Panc1 (cell line): ENCODE measurements at regions not wholly inside any gene's neighbourhood (a gene's known extent, or its start where the extent isn't known, plus 50 kb on each side); places are given as distances from the start of the nearest gene placed in this dataset.

ENCODE experiments used
- ATAC-seq: fragments of 200-7000 bp; cut with Tn5 transposase; 2 replicates; pipeline ENCODE4 v1.9.1; 2020; ENCODE audit warnings: mild to moderate bottlenecking, moderate library complexity
- BruUV-seq: library from RNA; stranded (reverse); fragments of 400-500 nt; replicated peaks from 2 replicates; lab custom pipeline; 2021; lab: Mats Ljungman, UMichigan
- CTCF ChIA-PET: fragments of 300-600 bp; sonication (Branson Sonifier 250); formaldehyde crosslinking; loops from one replicate; lab custom pipeline; 2022; ENCODE audit warnings: antibody characterized with exemption; lab: Charles Lee
- POLR2A ChIA-PET: fragments of 300-600 bp; sonication (Branson Sonifier 250); formaldehyde crosslinking; loops from one replicate; lab custom pipeline; 2022; ENCODE audit warnings: antibody characterized with exemption; lab: Charles Lee
- DNase-seq: peaks from one replicate; pipeline ENCODE4 v3.0.0-alpha.2; 2010; ENCODE audit warnings: low read depth, low spot score
- H3K27ac ChIP-seq: 2 replicates; pipeline ENCODE4 v1.5.1; 2011; ENCODE audit warnings: mild to moderate bottlenecking, low read length, inconsistent platforms
- H3K27me3 ChIP-seq: fragments of 200-500 bp; sonication (Bioruptor generic); 2 replicates; pipeline ENCODE4 v1.6.0; 2014; ENCODE audit warnings: low read length, inconsistent platforms; ENCODE audit not compliant: control insufficient read depth, insufficient read depth
- H3K36me3 ChIP-seq: fragments of 200-500 bp; sonication (Bioruptor generic); 2 replicates; pipeline ENCODE4 v1.5.1; 2014; ENCODE audit warnings: inconsistent platforms, mild to moderate bottlenecking, low read length, moderate library complexity; ENCODE audit not compliant: control insufficient read depth, insufficient read depth
- H3K4me1 ChIP-seq: 2 replicates; pipeline ENCODE4 v1.5.1; 2011; ENCODE audit warnings: inconsistent platforms, mild to moderate bottlenecking, low read length, moderate library complexity; ENCODE audit not compliant: control insufficient read depth, insufficient read depth
- H3K4me3 ChIP-seq, 2 experiments: 2 replicates each; pipeline ENCODE4 v1.5.1; 2011 to 2012; ENCODE audit warnings: low read depth in 2 of 2, low read length in 2 of 2, mild to moderate bottlenecking in 2 of 2, inconsistent platforms in 1 of 2, moderate library complexity in 1 of 2
- H3K9me3 ChIP-seq: fragments of 200-500 bp; sonication (Bioruptor generic); 2 replicates; pipeline ENCODE4 v1.5.1; 2014; ENCODE audit warnings: low read depth, mild to moderate bottlenecking, inconsistent platforms, low read length, moderate library complexity; ENCODE audit not compliant: control insufficient read depth, insufficient read depth
- POLR2AphosphoS5 ChIP-seq: IDR thresholded peaks from 2 replicates; pipeline ENCODE4 v1.6.1; 2012; ENCODE audit warnings: mild to moderate bottlenecking, low read depth, low read length, moderate library complexity
- SIN3A ChIP-seq: IDR thresholded peaks from 2 replicates; pipeline ENCODE4 v1.6.1; 2012; ENCODE audit warnings: low read depth, mild to moderate bottlenecking, low read length, moderate library complexity, borderline replicate concordance; ENCODE audit not compliant: insufficient read depth
- TCF7L2 ChIP-seq: IDR thresholded peaks from 2 replicates; pipeline ENCODE4 v1.6.1; 2011; ENCODE audit warnings: mild to moderate bottlenecking, low read depth, low read length, inconsistent platforms
- in situ Hi-C: cut with HindIII; loops from 2 replicates; pipeline ENCODE4 v1.10.0; 2016; ENCODE audit warnings: low sequenced_read_pairs, low pct_unique_long_range_greater_than_20kb
- intact Hi-C: fragments of 100-400 bp; cut with micrococcal nuclease; formaldehyde crosslinking; loops from one replicate; pipeline ENCODE4 v1.10.0; 2022; ENCODE audit not compliant: unreplicated experiment
- TF ChIP-seq, protein P1 (sequence below), 2 experiments: IDR thresholded peaks; 2 replicates each; pipeline ENCODE4 v1.6.1; 2011 to 2012; ENCODE audit warnings: low read depth in 2 of 2, control low read depth in 1 of 2, low read length in 1 of 2, mild to moderate bottlenecking in 1 of 2, moderate library complexity in 1 of 2; ENCODE audit not compliant: insufficient read depth in 1 of 2
- TF ChIP-seq, protein P2 (sequence below): fragments of 450-650 bp; IDR thresholded peaks from 2 replicates; pipeline ENCODE4 v1.5.1; 2017; ENCODE audit warnings: mild to moderate bottlenecking

DNA sequence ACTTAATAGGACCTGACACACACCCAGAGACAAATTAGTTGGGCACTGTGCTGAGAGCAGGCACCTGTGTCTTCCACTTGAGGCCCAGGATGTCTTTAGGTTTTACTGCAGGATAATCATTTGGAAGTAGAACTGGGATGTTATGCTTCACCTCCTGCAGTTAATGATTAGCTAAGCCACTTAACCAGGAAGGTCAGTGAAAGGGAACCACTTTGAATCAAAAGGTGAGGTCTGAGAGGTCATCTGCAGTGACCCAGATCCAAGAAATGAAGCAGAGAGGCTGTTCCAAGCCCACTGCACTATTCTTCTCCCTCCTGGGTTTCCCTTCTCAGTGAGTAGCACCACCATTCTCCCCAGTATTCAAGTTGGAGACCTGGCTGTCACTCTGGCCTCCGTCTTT, 110.5 kb downstream of the SNX18 start:
- H3K27me3 ChIP-seq: no peaks in the 10 kb centered on the region; the same call in 1 of the 2 replicates
- no peak overlapping the region for H3K4me3 ChIP-seq
- H3K27ac ChIP-seq: no peak overlapping the region
- TF ChIP-seq, protein P1, sequence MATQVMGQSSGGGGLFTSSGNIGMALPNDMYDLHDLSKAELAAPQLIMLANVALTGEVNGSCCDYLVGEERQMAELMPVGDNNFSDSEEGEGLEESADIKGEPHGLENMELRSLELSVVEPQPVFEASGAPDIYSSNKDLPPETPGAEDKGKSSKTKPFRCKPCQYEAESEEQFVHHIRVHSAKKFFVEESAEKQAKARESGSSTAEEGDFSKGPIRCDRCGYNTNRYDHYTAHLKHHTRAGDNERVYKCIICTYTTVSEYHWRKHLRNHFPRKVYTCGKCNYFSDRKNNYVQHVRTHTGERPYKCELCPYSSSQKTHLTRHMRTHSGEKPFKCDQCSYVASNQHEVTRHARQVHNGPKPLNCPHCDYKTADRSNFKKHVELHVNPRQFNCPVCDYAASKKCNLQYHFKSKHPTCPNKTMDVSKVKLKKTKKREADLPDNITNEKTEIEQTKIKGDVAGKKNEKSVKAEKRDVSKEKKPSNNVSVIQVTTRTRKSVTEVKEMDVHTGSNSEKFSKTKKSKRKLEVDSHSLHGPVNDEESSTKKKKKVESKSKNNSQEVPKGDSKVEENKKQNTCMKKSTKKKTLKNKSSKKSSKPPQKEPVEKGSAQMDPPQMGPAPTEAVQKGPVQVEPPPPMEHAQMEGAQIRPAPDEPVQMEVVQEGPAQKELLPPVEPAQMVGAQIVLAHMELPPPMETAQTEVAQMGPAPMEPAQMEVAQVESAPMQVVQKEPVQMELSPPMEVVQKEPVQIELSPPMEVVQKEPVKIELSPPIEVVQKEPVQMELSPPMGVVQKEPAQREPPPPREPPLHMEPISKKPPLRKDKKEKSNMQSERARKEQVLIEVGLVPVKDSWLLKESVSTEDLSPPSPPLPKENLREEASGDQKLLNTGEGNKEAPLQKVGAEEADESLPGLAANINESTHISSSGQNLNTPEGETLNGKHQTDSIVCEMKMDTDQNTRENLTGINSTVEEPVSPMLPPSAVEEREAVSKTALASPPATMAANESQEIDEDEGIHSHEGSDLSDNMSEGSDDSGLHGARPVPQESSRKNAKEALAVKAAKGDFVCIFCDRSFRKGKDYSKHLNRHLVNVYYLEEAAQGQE (IDR thresholded peaks at IDR 0.05; ENCODE audit: insufficient read depth in 1 of 2, low read depth in 2 of 2, low read length in 1 of 2): no peak
- TF ChIP-seq SIN3A (no peak), POLR2AphosphoS5 (no peak), TCF7L2 (no peak)
- TF ChIP-seq, protein P2, sequence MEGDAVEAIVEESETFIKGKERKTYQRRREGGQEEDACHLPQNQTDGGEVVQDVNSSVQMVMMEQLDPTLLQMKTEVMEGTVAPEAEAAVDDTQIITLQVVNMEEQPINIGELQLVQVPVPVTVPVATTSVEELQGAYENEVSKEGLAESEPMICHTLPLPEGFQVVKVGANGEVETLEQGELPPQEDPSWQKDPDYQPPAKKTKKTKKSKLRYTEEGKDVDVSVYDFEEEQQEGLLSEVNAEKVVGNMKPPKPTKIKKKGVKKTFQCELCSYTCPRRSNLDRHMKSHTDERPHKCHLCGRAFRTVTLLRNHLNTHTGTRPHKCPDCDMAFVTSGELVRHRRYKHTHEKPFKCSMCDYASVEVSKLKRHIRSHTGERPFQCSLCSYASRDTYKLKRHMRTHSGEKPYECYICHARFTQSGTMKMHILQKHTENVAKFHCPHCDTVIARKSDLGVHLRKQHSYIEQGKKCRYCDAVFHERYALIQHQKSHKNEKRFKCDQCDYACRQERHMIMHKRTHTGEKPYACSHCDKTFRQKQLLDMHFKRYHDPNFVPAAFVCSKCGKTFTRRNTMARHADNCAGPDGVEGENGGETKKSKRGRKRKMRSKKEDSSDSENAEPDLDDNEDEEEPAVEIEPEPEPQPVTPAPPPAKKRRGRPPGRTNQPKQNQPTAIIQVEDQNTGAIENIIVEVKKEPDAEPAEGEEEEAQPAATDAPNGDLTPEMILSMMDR: no peak
- ATAC-seq (no peak), DNase-seq (no peak)
- no TSS peak for BruUV-seq
- H3K36me3 ChIP-seq: no peaks in the 10 kb centered on the region
- POLR2A ChIA-PET: no interaction called here
- in situ Hi-C loops (no loop called here), intact Hi-C loops (no loop called here)
- H3K4me1 ChIP-seq: no peaks in the 10 kb centered on the region
- CTCF ChIA-PET: no interaction called here
- no peaks in the 10 kb centered on the region for H3K9me3 ChIP-seq

DNA sequence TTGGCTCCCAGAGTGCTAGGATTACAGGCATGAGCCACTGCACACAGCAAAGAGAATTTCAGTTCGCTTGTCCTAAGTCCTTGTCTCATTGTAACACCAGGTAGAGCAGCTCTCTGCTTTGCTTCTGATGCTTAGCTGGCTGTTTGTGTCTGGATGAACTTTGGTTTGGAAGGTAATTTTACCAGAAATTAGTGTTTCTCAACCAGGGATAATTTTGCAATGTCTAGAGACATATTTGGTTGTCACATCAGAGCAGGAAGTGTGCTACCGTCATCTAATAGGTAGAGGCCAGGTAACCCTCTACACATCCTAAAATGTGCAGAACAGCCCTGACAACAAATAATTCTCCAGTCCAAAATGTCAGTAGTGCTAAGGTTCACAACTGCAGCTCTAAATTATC, 108.8 kb downstream of the SNX18 start:
- no peak for TF ChIP-seq POLR2AphosphoS5
- TF ChIP-seq, protein P2: no peak
- no peak for TF ChIP-seq SIN3A
- no peak for TF ChIP-seq TCF7L2
- TF ChIP-seq, protein P1 (IDR thresholded peaks at IDR 0.05; ENCODE audit: insufficient read depth in 1 of 2, low read depth in 2 of 2, low read length in 1 of 2): no peak
- no peaks in the 10 kb centered on the region for H3K9me3 ChIP-seq
- in situ Hi-C loops (no loop called here), intact Hi-C loops (no loop called here)
- no peak overlapping the region for H3K27ac ChIP-seq
- H3K36me3 ChIP-seq: no peaks in the 10 kb centered on the region
- no TSS peak for BruUV-seq
- ATAC-seq (no peak), DNase-seq (no peak)
- no peaks in the 10 kb centered on the region for H3K4me1 ChIP-seq
- CTCF ChIA-PET: no interaction called here
- no peak overlapping the region for H3K4me3 ChIP-seq
- no peaks in the 10 kb centered on the region; the same call in 1 of the 2 replicates for H3K27me3 ChIP-seq
- POLR2A ChIA-PET: no interaction called here
